T47D (cell line): ENCODE measurements at regions not wholly inside any gene's neighbourhood (a gene's known extent, or its start where the extent isn't known, plus 50 kb on each side); places are given as distances from the start of the nearest gene placed in this dataset.
A peak's percentile ranks its signal among the peaks of the same experiment; 100 is the strongest.

Source experiments
- DNase-seq, 2 experiments: peaks; one replicate each; pipeline versions ENCODE4 v3.0.0 to v3.0.0-alpha.2; 2011 to 2012; ENCODE audit warnings: low read depth in 1 of 2, low spot score in 1 of 2
- JUND ChIP-seq: IDR thresholded peaks from 2 replicates; pipeline ENCODE4 v1.6.1; 2012; ENCODE audit warnings: low read depth
- in situ Hi-C: cut with HindIII; loops from 2 replicates; pipeline ENCODE4 v1.10.0; 2016; ENCODE audit warnings: low sequenced_read_pairs, low pct_unique_long_range_greater_than_20kb

DNA sequence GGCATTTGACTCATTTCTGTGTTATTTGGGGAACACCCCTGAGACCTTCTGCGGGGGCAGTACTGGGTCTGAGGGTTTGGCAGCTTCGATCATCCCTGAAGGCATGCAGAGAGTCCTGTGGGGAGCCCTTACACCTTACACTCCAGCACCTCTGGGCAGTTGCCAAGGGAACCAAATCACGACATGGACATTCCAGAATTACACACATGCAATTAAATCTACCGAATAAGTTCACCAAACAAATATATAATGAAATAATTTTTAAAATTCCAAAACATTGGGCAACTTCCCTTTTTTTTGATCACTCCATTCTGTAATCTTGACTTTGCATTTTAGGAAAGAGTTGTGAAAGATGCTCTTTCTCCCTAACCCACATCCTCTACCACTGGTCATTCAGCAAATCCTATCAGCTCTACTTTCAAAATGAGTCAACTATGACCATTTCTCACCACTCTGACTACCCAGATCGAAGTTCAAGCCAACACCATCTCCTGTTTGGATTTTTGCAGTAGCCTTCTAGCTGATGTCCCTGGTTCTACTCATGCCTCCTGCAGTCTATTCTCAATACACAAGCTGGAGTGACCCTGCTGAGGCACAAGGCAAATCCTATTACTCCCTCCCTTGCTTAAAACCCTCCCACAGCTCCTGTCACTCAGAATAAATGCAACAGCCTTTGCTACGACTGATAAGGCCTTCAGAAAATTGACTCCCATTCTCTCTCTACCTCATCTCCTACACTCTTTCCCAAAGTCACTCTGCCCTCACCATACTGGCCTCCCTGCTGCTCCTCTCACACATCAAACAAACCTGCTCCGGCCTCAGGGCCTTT lies 533.3 kb downstream of the HACE1 start:
- in situ Hi-C loops, result no loop called here
- TF ChIP-seq JUND, result no peak
- no peak for DNase-seq

DNA sequence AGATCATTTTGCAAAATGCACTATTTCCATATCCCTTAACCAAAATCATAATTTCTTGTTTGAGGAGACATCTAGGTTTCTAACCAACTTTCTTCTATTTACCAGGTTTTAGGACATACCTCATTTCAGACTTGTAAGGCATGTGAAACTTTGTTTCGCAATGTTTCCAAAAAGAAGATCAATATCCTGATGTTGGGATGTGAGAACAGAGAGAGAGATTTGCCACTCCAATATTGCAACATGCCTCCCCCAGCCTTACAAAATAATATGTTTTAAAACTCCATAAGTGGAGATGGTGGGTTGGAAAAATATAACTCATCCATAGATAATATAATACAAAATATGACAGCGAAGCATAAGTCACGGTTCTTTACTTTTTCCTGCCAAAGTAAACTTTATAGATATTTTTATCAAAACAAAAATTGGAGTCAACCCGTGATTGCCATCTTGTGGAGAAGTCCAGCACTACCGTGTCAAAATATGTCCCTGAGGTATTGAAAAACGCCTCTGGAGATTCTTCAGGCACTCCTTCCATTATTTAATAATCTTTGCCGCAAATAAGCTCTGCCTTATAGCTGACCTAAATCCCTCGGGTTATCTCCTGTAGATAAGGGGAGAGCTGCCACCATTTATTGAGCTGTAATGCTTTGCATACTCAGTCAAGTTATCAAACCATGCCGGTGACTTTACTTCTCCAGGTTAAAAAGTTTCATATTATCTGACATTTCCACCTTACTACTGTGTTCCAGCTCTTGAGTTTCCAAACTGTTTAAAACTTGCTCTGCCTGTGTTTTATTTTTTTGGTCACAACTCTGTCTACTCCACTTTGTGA lies 534.2 kb downstream of the HACE1 start:
- in situ Hi-C loops, result no loop called here
- TF ChIP-seq JUND, result no peak
- peak; percentile 9 to 43 for DNase-seq

DNA sequence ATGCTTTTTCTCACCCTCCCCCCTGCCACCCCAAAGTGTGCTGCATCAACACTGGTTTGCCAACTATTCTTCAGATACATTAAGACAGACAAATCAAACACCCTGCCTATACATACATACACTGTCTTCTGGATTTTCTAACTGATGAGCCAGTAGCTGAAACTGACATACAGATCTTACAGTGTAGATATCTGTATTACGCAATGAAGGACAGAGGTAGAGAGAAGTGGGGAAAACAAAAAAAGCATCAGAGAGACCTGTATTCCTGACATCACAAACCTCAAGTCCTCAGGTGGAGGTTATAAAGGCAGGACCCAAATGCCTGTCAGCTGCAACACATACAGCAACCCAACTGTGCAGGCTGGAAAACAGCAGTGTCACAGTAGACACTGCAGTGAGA lies 535.4 kb downstream of the HACE1 start:
- DNase-seq, result no peak
- in situ Hi-C loops, result no loop called here
- TF ChIP-seq JUND, result no peak

DNA sequence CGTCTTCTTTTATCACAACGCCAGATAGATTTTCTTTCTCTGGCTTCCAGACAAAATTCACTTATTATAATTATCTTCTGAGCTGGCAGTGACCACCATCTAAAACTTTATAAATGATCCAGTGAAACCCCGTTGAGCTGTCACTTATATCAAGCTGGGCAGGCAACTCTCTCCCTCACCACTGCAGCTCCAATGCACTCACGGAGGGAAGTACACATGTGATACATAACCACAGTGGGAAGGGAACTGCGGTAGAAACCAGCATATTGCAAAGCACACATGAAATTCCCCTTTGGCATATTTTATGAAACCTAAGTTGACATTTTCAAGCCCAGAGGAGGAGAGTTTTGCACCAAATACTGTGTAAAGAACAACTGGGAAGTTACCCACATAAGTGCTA lies 536.9 kb downstream of the HACE1 start:
- in situ Hi-C loops, result no loop called here
- TF ChIP-seq JUND, result no peak
- DNase-seq, result no peak

DNA sequence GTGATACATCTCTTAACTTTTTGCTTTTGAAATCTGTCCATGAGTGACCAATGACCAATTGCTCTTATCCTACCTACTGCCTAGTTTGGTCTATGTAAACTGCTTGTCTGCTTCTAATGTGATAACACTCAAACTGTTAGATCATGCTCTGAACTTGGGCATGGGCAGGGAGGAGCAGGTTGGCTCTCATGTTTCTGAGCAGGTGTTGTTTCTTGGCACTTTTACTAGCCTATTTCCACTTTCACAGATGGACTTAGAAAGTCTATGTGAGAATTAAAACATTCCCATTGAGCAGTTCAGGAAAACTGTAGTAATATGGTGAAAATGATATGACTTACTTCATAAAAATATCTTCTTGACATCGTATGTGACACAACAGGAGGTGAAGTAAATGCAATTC lies 538.4 kb downstream of the HACE1 start:
- no peak for TF ChIP-seq JUND
- in situ Hi-C loops, result no loop called here
- no peak for DNase-seq

DNA sequence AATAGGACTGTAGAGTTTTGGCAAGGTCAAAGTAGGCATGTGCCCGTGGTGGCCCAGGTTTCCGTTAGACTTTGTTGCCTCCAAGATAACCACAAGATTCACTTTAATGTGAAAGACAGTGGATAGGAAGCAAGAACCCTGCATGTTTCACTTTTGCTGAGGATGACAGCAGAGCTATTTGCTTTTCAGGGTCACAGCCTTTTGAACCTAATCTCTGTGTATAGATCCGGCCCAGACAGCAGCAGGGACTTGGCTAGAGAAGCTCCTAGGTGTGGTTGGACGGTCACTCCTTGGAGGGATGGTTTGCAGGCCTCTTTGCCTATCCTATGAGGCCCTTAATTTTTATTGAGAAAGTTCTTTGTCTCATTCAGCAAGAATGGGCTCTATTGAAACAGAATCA lies 538.8 kb downstream of the HACE1 start:
- no peak for TF ChIP-seq JUND
- in situ Hi-C loops, result no loop called here
- no peak for DNase-seq

DNA sequence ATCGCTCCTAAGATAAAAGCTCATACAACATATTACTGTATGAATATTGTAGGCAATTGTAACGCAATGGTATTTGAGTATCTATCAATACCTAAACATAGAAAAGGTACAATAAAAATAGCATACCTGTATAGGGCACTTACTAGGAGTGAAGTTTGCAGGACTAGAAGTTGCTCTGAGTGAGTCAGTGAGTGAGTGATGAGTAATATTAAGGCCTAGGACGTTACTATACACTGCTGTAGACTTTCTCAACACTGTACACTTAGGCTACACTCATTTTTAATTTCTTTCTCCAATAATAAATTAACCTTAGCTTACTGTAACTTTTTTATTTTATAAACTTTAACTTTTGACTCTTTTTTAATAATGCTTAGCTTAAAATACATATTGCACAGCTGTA lies 546.9 kb downstream of the HACE1 start:
- in situ Hi-C loops, result no loop called here
- DNase-seq, result no peak
- no peak for TF ChIP-seq JUND

DNA sequence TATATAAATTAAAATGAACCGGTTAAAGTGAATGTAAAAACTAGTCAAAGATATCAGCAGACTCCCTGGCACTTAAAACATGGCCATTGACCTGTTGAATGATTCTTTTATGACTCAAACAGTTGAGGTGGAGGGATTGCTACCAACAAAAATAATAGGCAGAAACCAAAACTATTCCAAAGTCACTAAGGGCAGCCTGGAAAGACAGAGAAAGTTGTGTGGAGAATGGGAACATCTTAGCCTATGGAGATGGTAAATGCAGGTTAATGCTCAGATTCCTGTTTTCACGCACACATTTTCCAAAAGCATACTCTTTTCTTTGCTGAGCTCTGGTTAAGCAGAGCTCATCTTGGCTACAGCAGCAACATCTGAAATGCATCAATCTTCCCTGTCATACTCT lies 553.5 kb downstream of the HACE1 start:
- in situ Hi-C loops, result no loop called here

DNA sequence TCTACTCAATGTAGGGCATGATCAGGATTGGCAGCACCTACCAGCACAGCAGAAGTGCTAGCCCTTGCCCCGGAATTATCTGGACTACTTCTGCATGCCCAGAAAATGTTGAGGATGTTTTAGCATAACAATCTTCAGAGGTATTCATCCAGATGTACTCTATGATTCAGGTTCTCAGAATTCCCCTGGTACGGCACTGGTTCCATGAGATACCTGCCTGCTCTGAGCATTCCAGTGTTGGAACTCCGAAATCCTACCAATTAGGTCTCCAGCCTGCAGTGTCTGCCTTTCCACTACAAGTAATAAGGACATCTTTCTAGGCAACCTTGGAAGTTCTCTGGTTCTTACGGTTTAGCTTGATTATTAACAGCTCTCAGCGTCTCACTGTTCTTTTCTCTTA lies 554.5 kb downstream of the HACE1 start:
- TF ChIP-seq JUND, result no peak
- DNase-seq, result no peak
- in situ Hi-C loops, result no loop called here

More for the DNA sequence above, 553.5 kb downstream of the HACE1 start:
- no peak for TF ChIP-seq JUND
- no peak for DNase-seq

DNA sequence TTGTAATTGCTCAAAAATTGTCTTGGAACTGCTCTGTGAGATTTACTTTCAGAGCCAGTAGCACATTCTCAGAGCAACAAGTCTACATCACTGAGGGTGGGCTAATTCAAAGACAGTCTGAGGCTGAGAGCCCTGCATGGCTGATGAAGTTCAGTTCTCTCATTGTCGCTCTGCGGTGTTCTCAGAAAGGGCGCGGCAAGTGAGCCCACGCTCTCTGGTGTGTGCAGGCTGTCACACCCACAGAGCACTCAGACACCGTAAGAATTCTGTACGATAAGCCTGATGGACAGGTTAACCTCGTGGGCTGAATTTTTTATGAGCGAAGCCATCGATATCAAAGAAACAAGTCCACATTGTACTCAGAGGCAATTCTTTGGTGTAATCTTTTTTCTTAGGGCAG lies 557.8 kb downstream of the HACE1 start:
- TF ChIP-seq JUND, result no peak
- no peak for DNase-seq
- in situ Hi-C loops, result no loop called here

DNA sequence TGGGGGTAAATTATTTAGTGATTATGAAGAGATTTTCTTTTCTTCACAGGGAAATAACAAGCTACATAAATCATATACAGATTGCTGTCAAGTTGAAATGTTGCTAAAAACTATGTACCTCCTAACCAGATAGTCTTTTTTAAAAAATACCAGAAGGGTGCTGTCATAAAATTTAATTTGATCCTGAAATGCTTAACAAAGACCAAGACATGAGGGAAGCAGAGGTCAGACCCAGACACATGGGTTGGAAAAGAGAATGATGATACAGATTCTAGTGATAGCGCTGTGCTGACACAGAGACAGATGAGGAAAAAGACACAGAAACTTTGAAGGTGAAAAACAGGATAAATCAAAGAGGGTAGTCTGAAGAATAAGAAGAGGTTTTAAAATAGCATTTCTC lies 573.1 kb downstream of the HACE1 start:
- DNase-seq, result no peak
- in situ Hi-C loops, result no loop called here
- TF ChIP-seq JUND, result no peak

DNA sequence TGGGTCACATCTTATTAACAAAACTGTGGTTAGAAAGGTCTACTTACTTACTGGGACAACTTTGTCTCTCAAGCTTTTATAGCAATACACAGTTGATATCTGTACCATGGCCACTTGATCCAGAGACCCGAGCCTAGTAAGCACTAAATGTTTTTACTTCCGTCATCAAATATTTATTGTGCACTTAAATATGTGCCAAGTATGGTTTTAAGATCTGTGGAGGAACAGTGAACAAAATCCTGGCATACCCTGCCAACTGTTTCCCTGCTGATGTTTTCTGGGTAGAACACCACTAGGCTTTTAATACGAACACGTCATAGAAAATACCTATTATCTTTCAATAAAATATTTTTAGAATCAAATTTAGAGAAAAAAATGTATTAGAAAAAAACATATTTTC lies 574.8 kb downstream of the HACE1 start:
- in situ Hi-C loops, result no loop called here
- no peak for TF ChIP-seq JUND
- DNase-seq, result no peak

DNA sequence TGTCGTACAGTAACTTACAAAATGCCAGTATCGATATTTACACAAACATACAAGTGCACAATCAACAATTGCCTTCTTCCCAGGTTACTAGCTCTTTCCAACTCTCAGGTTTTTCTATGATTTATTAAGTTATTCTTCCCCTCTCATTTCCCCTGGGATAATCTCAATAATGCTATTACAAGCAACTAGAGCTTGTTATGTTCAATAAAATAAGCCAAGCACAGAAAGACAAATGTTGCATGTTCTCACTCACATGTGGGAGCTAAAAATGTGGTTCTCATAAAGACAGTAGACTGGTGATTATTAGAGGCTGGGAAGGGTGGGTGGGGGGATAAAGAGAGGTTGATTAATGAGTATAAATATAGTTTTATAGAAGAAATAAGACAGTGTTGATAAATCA lies 577.1 kb downstream of the HACE1 start:
- no peak for TF ChIP-seq JUND
- in situ Hi-C loops, result no loop called here
- DNase-seq, result no peak

DNA sequence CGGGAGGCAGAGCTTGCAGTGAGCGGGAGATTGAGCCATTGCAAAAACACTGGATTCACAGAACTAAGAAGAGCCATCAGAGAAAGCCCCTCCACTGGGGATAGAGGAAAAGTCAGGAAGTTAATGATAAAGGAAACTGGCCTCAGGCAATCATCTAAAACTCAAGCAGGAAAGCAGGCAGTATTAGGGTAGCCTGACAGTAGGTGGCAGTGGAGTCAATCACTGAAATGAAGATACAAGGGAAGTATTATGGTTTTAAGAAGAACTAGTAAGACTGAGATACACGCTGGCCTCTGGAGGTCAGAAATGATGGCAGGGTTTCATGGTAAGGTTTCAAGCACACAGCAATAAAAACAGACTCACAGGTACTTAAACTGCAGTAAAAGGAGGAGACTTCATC lies 578.3 kb downstream of the HACE1 start:
- DNase-seq, result peak in 1 of 2 experiments; percentile 22
- TF ChIP-seq JUND, result no peak
- in situ Hi-C loops, result no loop called here
